ENCODE measurements at regions not wholly inside any gene's neighbourhood (a gene's known extent, or its start where the extent isn't known, plus 50 kb on each side); places are given as distances from the start of the nearest gene placed in this dataset.

- CTCF ChIA-PET = no interaction called here
- no TSS peak for BruUV-seq (replicated peaks)
- intact Hi-C loops (cut with micrococcal nuclease) = no loop called here
- Histone ChIP-seq H3K79me2 (ENCODE audit: insufficient read depth, low read length) (no peaks in the 10 kb centered on the region), H3K27ac (ENCODE audit: low read depth, low read length) (no peak overlapping the region), H3K9me3 (ENCODE audit: control insufficient read depth in 1 of 2, insufficient read depth in 1 of 2, low read depth in 1 of 2, low read length in 2 of 2) (no peaks in the 10 kb centered on the region), H4K20me1 (ENCODE audit: insufficient read depth) (no peaks in the 10 kb centered on the region), H3K4me1 (ENCODE audit: control insufficient read depth in 1 of 2, insufficient read depth in 2 of 2, low read length in 2 of 2) (no peaks in the 10 kb centered on the region), H3K9ac (ENCODE audit: low read length) (no peak overlapping the region), H3K9me2 (ENCODE audit: insufficient read depth) (no peaks in the 10 kb centered on the region), H2AFZ (ENCODE audit: low read depth, low read length, poor library complexity, severe bottlenecking) (no peak overlapping the region), H3K27me3 (ENCODE audit: insufficient read depth, low read length) (no peaks in the 10 kb centered on the region), H3K36me3 (ENCODE audit: control insufficient read depth in 1 of 2, insufficient read depth in 2 of 2, low read length in 2 of 2) (no peaks in the 10 kb centered on the region), H3K4me2 (ENCODE audit: low read length) (no peak overlapping the region), H3K4me3 (replicated peaks in 1 of 2; ENCODE audit: low read depth in 1 of 2, low read length in 2 of 2) (no peak overlapping the region)
- POLR2A ChIA-PET = no interaction called here
- TF ChIP-seq EGR1 (IDR thresholded peaks at IDR 0.05; ENCODE audit: low read depth) (no peak), RAD21 (IDR thresholded peaks at IDR 0.05; ENCODE audit: low read depth) (no peak), CEBPB (IDR thresholded peaks at IDR 0.05; ENCODE audit: low read depth) (no peak), SIN3A (IDR thresholded peaks at IDR 0.05; ENCODE audit: low read depth) (no peak), POLR2AphosphoS5 (IDR thresholded peaks at IDR 0.05; ENCODE audit: low read depth, low read length) (no peak), CTCF (IDR thresholded peaks at IDR 0.05 in 2 of 3, conservative IDR thresholded peaks at IDR 0.05 in 1 of 3; ENCODE audit: borderline replicate concordance in 1 of 3, insufficient read depth in 1 of 3, low read depth in 2 of 3, low read length in 2 of 3) (no peak)
- DNase-seq (ENCODE audit: low read depth, low spot score) (no peak), ATAC-seq (no peak)
- RAD21 ChIA-PET (ENCODE audit: low non-redundant PET in 1 of 2, low total read pairs in 2 of 2, uncharacterized antibody in 2 of 2, unreplicated experiment in 2 of 2) = no interaction called here
These were observed 69.8 kb downstream of the CCDC71L start for GRCh38 chr7:106591146-106591545.

- H3K36me3 ChIP-seq (ENCODE audit: control insufficient read depth in 1 of 2, insufficient read depth in 2 of 2, low read length in 2 of 2) = no peaks in the 10 kb centered on the region
- H3K4me3 ChIP-seq (replicated peaks in 1 of 2; ENCODE audit: low read depth in 1 of 2, low read length in 2 of 2) = no peak overlapping the region
- RAD21 ChIA-PET (ENCODE audit: low non-redundant PET in 1 of 2, low total read pairs in 2 of 2, uncharacterized antibody in 2 of 2, unreplicated experiment in 2 of 2) = no interaction called here
- H3K79me2 ChIP-seq (ENCODE audit: insufficient read depth, low read length) = no peaks in the 10 kb centered on the region
- DNase-seq (ENCODE audit: low read depth, low spot score) = no peak
- no TSS peak for BruUV-seq (replicated peaks)
- no peak overlapping the region for H3K4me2 ChIP-seq (ENCODE audit: low read length)
- H4K20me1 ChIP-seq (ENCODE audit: insufficient read depth) = no peaks in the 10 kb centered on the region
- POLR2A ChIA-PET = no interaction called here
- no peaks in the 10 kb centered on the region for H3K9me2 ChIP-seq (ENCODE audit: insufficient read depth)
- CTCF ChIA-PET = no interaction called here
- H3K27me3 ChIP-seq (ENCODE audit: insufficient read depth, low read length) = no peaks in the 10 kb centered on the region
- no peak for ATAC-seq
- no peaks in the 10 kb centered on the region for H3K9me3 ChIP-seq (ENCODE audit: control insufficient read depth in 1 of 2, insufficient read depth in 1 of 2, low read depth in 1 of 2, low read length in 2 of 2)
- intact Hi-C loops (cut with micrococcal nuclease) = no loop called here
- no peak overlapping the region for H3K27ac ChIP-seq (ENCODE audit: low read depth, low read length)
- no peak overlapping the region for H3K9ac ChIP-seq (ENCODE audit: low read length)
- H2AFZ ChIP-seq (ENCODE audit: low read depth, low read length, poor library complexity, severe bottlenecking) = no peak overlapping the region
- H3K4me1 ChIP-seq (ENCODE audit: control insufficient read depth in 1 of 2, insufficient read depth in 2 of 2, low read length in 2 of 2) = no peaks in the 10 kb centered on the region
- no peak for TF ChIP-seq YY1 (IDR thresholded peaks at IDR 0.05; ENCODE audit: extremely low read depth, insufficient replicate concordance, low read depth, low read length)
- no peak for TF ChIP-seq ZBTB33 (IDR thresholded peaks at IDR 0.05; ENCODE audit: extremely low read depth, insufficient replicate concordance, low read length)
- TF ChIP-seq SRF (IDR thresholded peaks at IDR 0.05; ENCODE audit: low read depth) = no peak
- TF ChIP-seq FOSL1 (IDR thresholded peaks at IDR 0.05; ENCODE audit: low read depth) = no peak
- TF ChIP-seq ATF3 (IDR thresholded peaks at IDR 0.05) = no peak
- TF ChIP-seq JUND (IDR thresholded peaks at IDR 0.05) = no peak
- no peak for TF ChIP-seq MAX (IDR thresholded peaks at IDR 0.05)
- TF ChIP-seq TCF7L2 (IDR thresholded peaks at IDR 0.05; ENCODE audit: borderline replicate concordance, extremely low read depth, insufficient read depth, insufficient read length) = no peak
- TF ChIP-seq ZFX (IDR thresholded peaks at IDR 0.05) = no peak
- no peak for TF ChIP-seq SIN3A (IDR thresholded peaks at IDR 0.05; ENCODE audit: low read depth)
- TF ChIP-seq RAD21 (IDR thresholded peaks at IDR 0.05; ENCODE audit: low read depth) = no peak
- TF ChIP-seq ZNF274 (IDR thresholded peaks at IDR 0.05; ENCODE audit: low read depth, low read length) = no peak
- TF ChIP-seq EZH2phosphoT487 (IDR thresholded peaks at IDR 0.05; ENCODE audit: borderline replicate concordance) = no peak
These were observed 70.6 kb downstream of the CCDC71L start for GRCh38 chr7:106590209-106590816.

Measured in HCT116 (cell line).